Activated naive CD4-positive, alpha-beta T cell treated with anti-CD3 and anti-CD28 coated beads for 36 hours (primary cell): ENCODE measurements at regions not wholly inside any gene's neighbourhood (a gene's known extent, or its start where the extent isn't known, plus 50 kb on each side); places are given as distances from the start of the nearest gene placed in this dataset.

ENCODE experiments used
- CTCF ChIA-PET: fragments of 350-600 bp; sonication (Branson Sonifier 250); formaldehyde crosslinking; loops from one replicate; lab custom pipeline; 2021; ENCODE audit warnings: antibody characterized with exemption; lab: Charles Lee
- DNase-seq: peaks from one replicate; pipeline ENCODE4 v3.0.0-alpha.2; 2020
- H3K27ac Mint-ChIP-seq: one replicate; pipeline ENCODE4 v1.8.0; 2021; ENCODE audit warnings: mild to moderate bottlenecking, mixed read lengths
- H3K27me3 Mint-ChIP-seq: one replicate; pipeline ENCODE4 v1.8.0; 2021; ENCODE audit warnings: low read depth, mixed read lengths
- H3K36me3 Mint-ChIP-seq: one replicate; pipeline ENCODE4 v1.8.0; 2021; ENCODE audit warnings: low read depth, mixed read lengths
- H3K4me1 Mint-ChIP-seq: one replicate; pipeline ENCODE4 v1.8.0; 2021; ENCODE audit warnings: low read depth, mixed read lengths
- H3K4me3 Mint-ChIP-seq: one replicate; pipeline ENCODE4 v1.8.0; 2021; ENCODE audit warnings: mild to moderate bottlenecking, moderate library complexity, mixed read lengths
- H3K9me3 Mint-ChIP-seq: one replicate; pipeline ENCODE4 v1.8.0; 2021; ENCODE audit warnings: mixed read lengths
- intact Hi-C: fragments of 100-400 bp; cut with micrococcal nuclease; formaldehyde crosslinking; loops from one replicate; pipeline ENCODE4 v1.15.1; 2023

DNA sequence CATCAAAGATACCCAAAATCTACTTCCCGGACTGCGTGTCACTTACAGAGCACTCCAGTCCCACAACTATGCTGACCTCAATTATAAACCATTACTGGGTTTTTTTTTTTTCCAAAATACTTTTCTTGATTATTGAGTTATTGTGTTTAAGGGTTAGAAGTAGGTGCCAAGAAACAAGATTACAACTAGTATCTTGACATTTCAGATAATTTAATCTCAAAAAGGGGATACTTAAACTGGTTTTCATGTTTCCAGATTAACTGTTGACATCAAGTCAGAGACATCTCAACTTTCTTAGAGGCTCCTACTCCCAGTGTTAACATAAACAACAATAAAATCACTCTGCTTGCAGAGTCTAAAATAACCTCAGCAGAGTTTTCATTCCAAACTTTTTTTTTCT is 131.2 kb upstream of the ARID2 start:
- intact Hi-C loops, result no loop called here
- Mint-ChIP-seq H3K4me1 (no peaks in the 10 kb centered on the region), H3K4me3 (no peak overlapping the region), H3K27me3 (no peaks in the 10 kb centered on the region), H3K9me3 (peaks cover 2% of the 10 kb centered on the region), H3K36me3 (no peaks in the 10 kb centered on the region), H3K27ac (no peak overlapping the region)
- CTCF ChIA-PET, result no interaction called here
- DNase-seq, result no peak

DNA sequence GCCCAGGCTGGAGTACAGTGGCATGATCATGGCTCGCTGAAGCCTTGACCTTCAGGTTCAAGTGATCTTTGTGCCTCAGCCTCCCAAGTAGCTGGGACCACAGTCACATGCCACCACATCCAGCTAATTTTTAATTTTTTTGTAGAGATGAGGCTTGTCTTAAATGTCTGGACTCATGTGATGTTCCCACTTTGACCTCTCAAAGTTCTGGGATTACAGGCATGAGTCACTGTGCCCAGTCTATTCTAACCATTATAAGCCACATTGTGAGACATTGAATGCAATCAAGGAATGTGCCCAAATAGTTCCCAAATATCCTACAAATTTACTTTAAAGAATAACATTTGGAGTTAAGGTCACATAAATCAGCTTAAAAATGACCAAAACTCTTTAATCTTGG is 130.7 kb upstream of the ARID2 start:
- no peaks in the 10 kb centered on the region for H3K36me3 Mint-ChIP-seq
- CTCF ChIA-PET, result no interaction called here
- no peaks in the 10 kb centered on the region for H3K27me3 Mint-ChIP-seq
- H3K4me1 Mint-ChIP-seq, result no peaks in the 10 kb centered on the region
- H3K4me3 Mint-ChIP-seq, result no peak overlapping the region
- DNase-seq, result no peak
- H3K9me3 Mint-ChIP-seq, result peaks cover 2% of the 10 kb centered on the region
- intact Hi-C loops, result no loop called here
- H3K27ac Mint-ChIP-seq, result no peak overlapping the region

DNA sequence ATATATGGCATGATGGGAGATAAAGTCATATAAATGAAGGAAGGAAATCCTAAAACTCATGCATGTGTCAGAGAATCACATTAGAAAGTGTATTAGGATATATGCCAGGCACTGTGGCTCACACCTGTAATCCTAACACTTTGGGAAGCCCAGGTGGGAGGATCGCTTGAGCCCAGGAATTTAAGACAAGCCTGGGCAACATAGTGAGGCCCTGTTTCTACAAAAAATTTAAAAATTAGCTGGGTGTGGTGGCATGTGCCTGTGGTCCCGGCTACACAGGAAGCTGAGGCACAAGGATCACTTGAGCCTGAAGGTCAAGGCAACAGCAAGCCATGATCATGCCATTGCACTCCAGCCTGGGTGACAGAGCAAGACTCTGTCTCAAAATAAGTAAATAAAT is 130.3 kb upstream of the ARID2 start:
- CTCF ChIA-PET, result no interaction called here
- Mint-ChIP-seq H3K9me3 (peaks cover 2% of the 10 kb centered on the region), H3K27ac (no peak overlapping the region), H3K27me3 (no peaks in the 10 kb centered on the region), H3K4me1 (no peaks in the 10 kb centered on the region), H3K36me3 (no peaks in the 10 kb centered on the region), H3K4me3 (no peak overlapping the region)
- intact Hi-C loops, result no loop called here
- no peak for DNase-seq

DNA sequence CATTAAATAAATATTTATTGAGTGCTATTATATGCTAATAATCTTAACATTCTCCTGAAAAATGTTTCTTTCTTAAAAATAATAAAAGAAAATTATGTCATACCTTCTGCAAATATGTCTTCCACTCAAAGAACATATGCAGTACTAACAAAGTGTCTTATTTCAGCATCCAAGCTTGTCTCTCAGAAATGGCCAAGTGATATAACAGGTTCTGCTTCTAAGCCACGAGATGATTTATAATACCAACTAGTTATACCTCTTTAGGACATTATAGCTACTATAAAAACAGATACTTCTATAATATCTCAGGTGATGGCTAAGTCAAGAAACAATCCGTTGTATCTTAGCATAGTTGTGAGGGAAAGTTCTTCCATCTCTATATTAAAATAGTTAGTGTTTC is 128.1 kb upstream of the ARID2 start:
- Mint-ChIP-seq H3K9me3 (peaks cover 13% of the 10 kb centered on the region), H3K4me3 (no peak overlapping the region), H3K27me3 (no peaks in the 10 kb centered on the region), H3K36me3 (peaks cover 4% of the 10 kb centered on the region), H3K4me1 (no peaks in the 10 kb centered on the region), H3K27ac (no peak overlapping the region)
- CTCF ChIA-PET, result no interaction called here
- no peak for DNase-seq
- intact Hi-C loops, result no loop called here

DNA sequence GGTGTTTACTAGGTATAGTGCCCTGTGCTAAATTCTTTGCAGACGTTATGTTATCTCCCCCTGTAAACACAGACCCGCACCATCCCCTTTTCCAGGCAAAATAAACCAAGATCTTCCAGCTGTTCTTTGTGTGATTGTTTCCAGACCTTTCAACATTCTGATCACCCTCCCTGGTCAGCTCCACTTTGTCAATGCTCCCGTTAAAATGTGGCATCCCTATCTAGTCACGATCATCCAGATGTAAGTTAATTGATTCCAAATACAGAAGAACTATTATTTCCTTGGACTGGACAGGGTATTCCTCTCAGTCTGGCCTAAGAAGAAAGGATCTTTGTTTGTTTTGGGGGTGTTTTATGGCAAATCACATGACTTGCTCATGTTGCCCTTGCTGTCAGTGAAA is 127.6 kb upstream of the ARID2 start:
- CTCF ChIA-PET, result no interaction called here
- Mint-ChIP-seq H3K36me3 (peaks cover 4% of the 10 kb centered on the region), H3K4me1 (no peaks in the 10 kb centered on the region)

DNA sequence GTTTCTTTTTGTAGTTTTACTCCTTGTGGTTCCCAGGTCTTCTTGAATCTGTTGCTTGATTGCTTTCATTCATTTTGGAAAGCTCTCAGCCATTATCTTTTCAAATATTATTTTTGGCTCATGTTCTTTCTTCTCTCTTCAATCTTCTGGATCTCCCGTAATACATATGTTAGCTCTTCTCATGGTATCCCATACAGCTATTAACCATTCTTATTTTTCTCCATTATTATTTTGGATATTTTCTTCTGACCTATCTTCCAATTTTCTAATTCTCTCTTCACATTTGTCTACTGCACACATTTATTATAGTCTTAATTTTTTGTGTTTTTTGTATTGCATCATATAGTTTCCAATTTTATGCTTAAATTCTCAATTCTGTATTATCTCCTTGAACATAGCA is 123.9 kb upstream of the ARID2 start:
- peaks cover 13% of the 10 kb centered on the region for H3K9me3 Mint-ChIP-seq
- peaks cover 4% of the 10 kb centered on the region for H3K36me3 Mint-ChIP-seq
- peaks cover 2% of the 10 kb centered on the region for H3K4me1 Mint-ChIP-seq
- H3K4me3 Mint-ChIP-seq, result no peak overlapping the region
- CTCF ChIA-PET, result no interaction called here
- no peak for DNase-seq
- peaks cover 9% of the 10 kb centered on the region for H3K27me3 Mint-ChIP-seq
- H3K27ac Mint-ChIP-seq, result no peak overlapping the region
- intact Hi-C loops, result no loop called here

More for the DNA sequence above, 127.6 kb upstream of the ARID2 start:
- no peak for DNase-seq
- intact Hi-C loops, result no loop called here
- peaks cover 13% of the 10 kb centered on the region for H3K9me3 Mint-ChIP-seq
- no peak overlapping the region for H3K27ac Mint-ChIP-seq
- no peaks in the 10 kb centered on the region for H3K27me3 Mint-ChIP-seq
- H3K4me3 Mint-ChIP-seq, result no peak overlapping the region

DNA sequence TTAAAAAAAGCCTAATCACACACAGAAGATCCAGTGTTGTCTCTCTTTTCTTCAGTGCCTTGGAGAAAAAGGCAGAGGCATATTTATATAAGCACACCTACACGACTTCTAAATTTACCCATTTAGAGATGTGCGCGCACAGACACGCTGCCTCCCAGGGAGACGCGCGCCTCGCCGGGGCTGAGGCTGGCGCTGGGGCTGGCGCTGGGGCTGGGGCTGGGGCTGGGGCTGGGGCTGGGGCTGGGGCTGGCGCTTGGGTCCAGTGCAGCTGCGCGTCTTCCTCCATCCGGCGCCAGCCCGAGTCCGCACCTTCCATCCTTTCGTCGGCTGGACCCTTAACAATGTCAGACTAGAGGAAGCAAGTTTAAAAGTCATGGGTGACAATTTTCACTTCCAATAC is 118.4 kb upstream of the ARID2 start:
- Mint-ChIP-seq H3K4me3 (no peak overlapping the region), H3K27ac (no peak overlapping the region), H3K36me3 (no peaks in the 10 kb centered on the region), H3K27me3 (peaks cover 9% of the 10 kb centered on the region), H3K9me3 (peaks cover 2% of the 10 kb centered on the region), H3K4me1 (peaks cover 11% of the 10 kb centered on the region)
- CTCF ChIA-PET, result no interaction called here
- DNase-seq, result no peak
- intact Hi-C loops, result no loop called here

DNA sequence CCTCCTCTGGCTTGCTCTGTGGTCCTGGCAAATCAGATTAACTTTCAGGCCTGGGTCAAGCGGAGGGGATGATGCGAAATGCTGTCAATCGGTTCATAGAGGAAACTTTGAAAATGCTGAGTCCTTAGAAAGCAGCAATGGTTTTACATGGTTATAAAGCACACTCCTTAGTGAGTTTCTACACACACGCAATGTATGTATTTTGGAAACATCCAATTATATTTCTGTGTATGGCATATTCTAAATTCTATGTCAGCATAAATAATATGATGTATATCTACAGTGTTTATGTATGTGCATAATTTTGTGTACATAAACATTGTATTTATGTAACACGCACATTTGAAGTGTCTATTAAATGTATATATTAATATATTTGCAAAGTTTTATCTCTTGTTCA is 118.0 kb upstream of the ARID2 start:
- intact Hi-C loops, result no loop called here
- CTCF ChIA-PET, result interaction anchor here (1.7 kb wide), 1 partner anchor 58 kb away, joined by 5 read pairs; no protein-coding TSS in a partner anchor
- H3K36me3 Mint-ChIP-seq, result no peaks in the 10 kb centered on the region
- peaks cover 11% of the 10 kb centered on the region for H3K4me1 Mint-ChIP-seq
- no peak overlapping the region for H3K4me3 Mint-ChIP-seq
- H3K27me3 Mint-ChIP-seq, result peaks cover 9% of the 10 kb centered on the region
- no peaks in the 10 kb centered on the region for H3K9me3 Mint-ChIP-seq
- no peak overlapping the region for H3K27ac Mint-ChIP-seq
- no peak for DNase-seq

DNA sequence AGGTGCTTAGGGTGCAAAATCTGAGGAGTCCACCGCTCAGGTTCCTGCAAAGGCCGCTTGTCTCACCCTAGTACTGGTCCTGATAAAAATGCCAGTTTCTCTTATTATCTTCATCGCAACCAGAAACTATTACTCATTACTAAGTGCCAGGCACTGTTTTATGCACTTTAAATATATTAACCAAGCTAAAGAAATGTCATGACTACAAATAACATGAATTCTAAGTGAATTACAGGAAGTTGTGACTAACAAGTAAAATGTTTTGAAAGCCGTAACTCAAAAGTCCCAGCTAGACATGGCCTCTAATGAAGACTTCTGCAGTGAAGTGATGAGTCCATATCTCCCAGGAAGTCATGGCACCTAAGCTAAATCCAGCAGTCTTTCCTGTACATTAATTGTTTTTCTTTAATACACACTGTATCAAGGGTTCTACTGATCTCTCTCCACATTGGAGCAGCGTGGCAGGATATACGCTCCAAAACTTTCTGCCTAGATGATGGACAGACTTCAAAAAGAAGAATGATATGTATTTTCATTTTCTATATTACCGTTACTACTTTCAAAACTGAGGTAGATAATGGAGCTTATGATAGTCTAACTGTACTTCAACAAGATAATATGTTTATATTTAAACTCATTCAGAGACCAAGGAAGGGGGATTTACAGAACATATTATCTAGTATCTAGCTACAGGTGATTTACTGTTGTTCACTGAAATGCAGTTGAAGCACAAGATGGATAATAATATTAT is 117.3 kb upstream of the ARID2 start:
- intact Hi-C loops, result no loop called here
- no peak for DNase-seq
- Mint-ChIP-seq H3K27ac (no peak overlapping the region), H3K4me3 (no peak overlapping the region), H3K9me3 (no peaks in the 10 kb centered on the region), H3K27me3 (peaks cover 9% of the 10 kb centered on the region), H3K36me3 (no peaks in the 10 kb centered on the region), H3K4me1 (peaks cover 11% of the 10 kb centered on the region)
- CTCF ChIA-PET, result interaction anchor here (1.0 to 1.7 kb wide), 2 partner anchors 16 to 57 kb away, joined by 3 to 5 read pairs; no protein-coding TSS in a partner anchor

- Mint-ChIP-seq H3K4me3 (no peak overlapping the region), H3K27me3 (peaks cover 9% of the 10 kb centered on the region), H3K4me1 (peaks cover 11% of the 10 kb centered on the region), H3K27ac (no peak overlapping the region), H3K9me3 (no peaks in the 10 kb centered on the region), H3K36me3 (no peaks in the 10 kb centered on the region)
- DNase-seq, result no peak
- CTCF ChIA-PET, result interaction anchor here (1.7 kb wide), 1 partner anchor 56 kb away, joined by 5 read pairs; no protein-coding TSS in a partner anchor
- intact Hi-C loops, result no loop called here
These were observed 116.2 kb upstream of the ARID2 start for GRCh38 chr12:45613296-45613695.

DNA sequence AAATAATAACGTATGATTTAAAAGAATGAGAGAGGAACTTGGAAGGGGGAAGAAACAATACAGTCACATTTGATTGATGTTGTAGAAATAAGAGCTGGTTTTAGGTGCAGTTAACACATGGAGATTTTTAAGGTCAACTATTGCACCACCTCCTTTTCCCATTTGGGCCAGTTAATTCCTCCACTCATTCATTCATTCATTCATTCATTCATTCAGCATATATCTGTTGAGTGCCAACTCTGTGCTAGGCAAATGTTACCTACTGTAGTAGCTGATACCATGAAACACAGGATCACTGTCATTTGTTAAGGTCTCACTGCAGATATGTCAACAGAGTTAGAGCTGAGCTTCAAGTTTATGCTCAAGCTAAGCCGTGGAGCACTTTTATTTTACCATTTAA is 115.7 kb upstream of the ARID2 start:
- H3K27ac Mint-ChIP-seq, result no peak overlapping the region
- no peak for DNase-seq
- no peaks in the 10 kb centered on the region for H3K36me3 Mint-ChIP-seq
- no peaks in the 10 kb centered on the region for H3K9me3 Mint-ChIP-seq
- H3K4me3 Mint-ChIP-seq, result no peak overlapping the region
- intact Hi-C loops, result no loop called here
- peaks cover 5% of the 10 kb centered on the region for H3K27me3 Mint-ChIP-seq
- CTCF ChIA-PET, result no interaction called here
- peaks cover 11% of the 10 kb centered on the region for H3K4me1 Mint-ChIP-seq

- H3K9me3 Mint-ChIP-seq, result no peaks in the 10 kb centered on the region
- CTCF ChIA-PET, result interaction anchor here (1.0 kb wide), 1 partner anchor 12 kb away, joined by 3 read pairs; no protein-coding TSS in a partner anchor
- no peaks in the 10 kb centered on the region for H3K36me3 Mint-ChIP-seq
- H3K4me3 Mint-ChIP-seq, result no peak overlapping the region
- H3K27ac Mint-ChIP-seq, result no peak overlapping the region
- no peak for DNase-seq
- intact Hi-C loops, result no loop called here
- H3K27me3 Mint-ChIP-seq, result peaks cover 5% of the 10 kb centered on the region
- H3K4me1 Mint-ChIP-seq, result peaks cover 10% of the 10 kb centered on the region
These were observed 114.2 kb upstream of the ARID2 start for GRCh38 chr12:45615268-45615667.

DNA sequence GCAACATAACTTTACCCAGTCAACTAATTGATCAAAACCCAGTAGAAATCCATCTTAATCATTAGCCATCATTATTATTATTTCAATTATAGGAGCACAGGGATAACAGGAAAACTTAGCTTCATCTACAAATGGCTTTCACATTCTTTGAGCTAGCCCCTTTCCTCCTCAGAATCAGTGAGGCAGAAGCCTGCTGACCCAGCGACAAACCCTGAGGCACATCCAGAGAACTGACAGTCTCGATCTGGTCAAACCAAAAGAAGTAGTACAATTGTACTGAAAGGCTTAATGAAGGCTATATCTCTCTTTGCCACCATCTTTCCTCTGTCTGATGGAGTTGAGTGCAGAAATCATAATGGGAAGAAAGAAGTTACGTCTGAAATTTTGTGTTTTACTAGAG is 109.8 kb upstream of the ARID2 start:
- Mint-ChIP-seq H3K9me3 (no peaks in the 10 kb centered on the region), H3K4me3 (no peak overlapping the region), H3K4me1 (no peaks in the 10 kb centered on the region), H3K36me3 (no peaks in the 10 kb centered on the region), H3K27ac (no peak overlapping the region), H3K27me3 (peaks cover 14% of the 10 kb centered on the region)
- intact Hi-C loops, result no loop called here
- CTCF ChIA-PET, result no interaction called here
- DNase-seq, result no peak
